ENCODE measurements at regions not wholly inside any gene's neighbourhood (a gene's known extent, or its start where the extent isn't known, plus 50 kb on each side); places are given as distances from the start of the nearest gene placed in this dataset.
A peak's percentile ranks its signal among the peaks of the same experiment; 100 is the strongest.

- DNase-seq (no peak), ATAC-seq (no peak)
- Histone ChIP-seq H3K4me2 (ENCODE audit: low read length) (no peak overlapping the region), H4K20me1 (ENCODE audit: low read length) (no peaks in the 10 kb centered on the region), H3K9me2 (replicated peaks; ENCODE audit: low read length) (no peaks in the 10 kb centered on the region), H2AFZ (ENCODE audit: low read length) (no peak overlapping the region), H3K27me3 (ENCODE audit: low read length) (no peaks in the 10 kb centered on the region), H3K4me1 (ENCODE audit: insufficient read depth, low read length) (no peaks in the 10 kb centered on the region), H3K4me3 (ENCODE audit: low read length) (no peak overlapping the region), H3K79me2 (ENCODE audit: low read length) (no peaks in the 10 kb centered on the region), H3F3A (ENCODE audit: low read length, unreplicated experiment) (no peaks in the 10 kb centered on the region), H3K36me3 (ENCODE audit: low read depth, low read length) (no peaks in the 10 kb centered on the region), H3K9me3 (ENCODE audit: low read length) (no peaks in the 10 kb centered on the region), H3K9ac (ENCODE audit: low read length) (no peak overlapping the region), H3K27ac (ENCODE audit: low read length) (no peak overlapping the region)
- intact Hi-C loops (cut with micrococcal nuclease), result no loop called here
- ChIA-PET CTCF (no interaction called here), POLR2A (ENCODE audit: unreplicated experiment) (no interaction called here)
- no TSS peak for BruUV-seq (replicated peaks)
- no peak for TF ChIP-seq CTCF (conservative IDR thresholded peaks at IDR 0.05; ENCODE audit: low read depth, low read length)
- TF ChIP-seq EZH2phosphoT487 (IDR thresholded peaks at IDR 0.05; ENCODE audit: borderline replicate concordance, low read length), result no peak
- no peak for TF ChIP-seq EZH2 (IDR thresholded peaks at IDR 0.05; ENCODE audit: low read length, unreplicated experiment)
Observed at GRCh38 chr13:68319384-68319783, 1089.2 kb upstream of the PCDH9 start.

- Histone ChIP-seq H4K20me1 (ENCODE audit: low read length) (no peaks in the 10 kb centered on the region), H3K4me1 (ENCODE audit: insufficient read depth, low read length) (no peaks in the 10 kb centered on the region), H3K9ac (ENCODE audit: low read length) (no peak overlapping the region), H3K79me2 (ENCODE audit: low read length) (no peaks in the 10 kb centered on the region), H3K9me2 (replicated peaks; ENCODE audit: low read length) (no peaks in the 10 kb centered on the region), H3K9me3 (ENCODE audit: low read length) (no peaks in the 10 kb centered on the region), H3K27ac (ENCODE audit: low read length) (no peak overlapping the region), H2AFZ (ENCODE audit: low read length) (no peak overlapping the region), H3K36me3 (ENCODE audit: low read depth, low read length) (no peaks in the 10 kb centered on the region), H3K27me3 (ENCODE audit: low read length) (no peaks in the 10 kb centered on the region), H3F3A (ENCODE audit: low read length, unreplicated experiment) (no peaks in the 10 kb centered on the region), H3K4me3 (ENCODE audit: low read length) (no peak overlapping the region), H3K4me2 (ENCODE audit: low read length) (no peak overlapping the region)
- intact Hi-C loops (cut with micrococcal nuclease), result loop anchor here (1.0 to 10.0 kb wide), 5 partner anchors 53 to 623 kb away; no protein-coding TSS in a partner anchor
- BruUV-seq (replicated peaks), result no TSS peak
- DNase-seq, result peak; percentile 61
- peak; percentile 72 for TF ChIP-seq CTCF (conservative IDR thresholded peaks at IDR 0.05; ENCODE audit: low read depth, low read length)
- TF ChIP-seq EZH2phosphoT487 (IDR thresholded peaks at IDR 0.05; ENCODE audit: borderline replicate concordance, low read length), result no peak
- ATAC-seq, result peak; percentile 54; the same call in 1 of the 2 replicates
- ChIA-PET CTCF (interaction anchor here (0.5 kb wide), 1 partner anchor 512 kb away, joined by 3 read pairs; no protein-coding TSS in a partner anchor), POLR2A (ENCODE audit: unreplicated experiment) (no interaction called here)
Observed at GRCh38 chr13:68304286-68304893, 1074.3 kb upstream of the PCDH9 start.

- H3K27me3 ChIP-seq (ENCODE audit: low read length), result no peaks in the 10 kb centered on the region
- DNase-seq (no peak), ATAC-seq (no peak)
- ChIA-PET CTCF (no interaction called here), POLR2A (ENCODE audit: unreplicated experiment) (no interaction called here)
- no peak overlapping the region for H3K4me3 ChIP-seq (ENCODE audit: low read length)
- no TSS peak for BruUV-seq (replicated peaks)
- no peak overlapping the region for H3K4me2 ChIP-seq (ENCODE audit: low read length)
- no peaks in the 10 kb centered on the region for H3K4me1 ChIP-seq (ENCODE audit: insufficient read depth, low read length)
- no peak for TF ChIP-seq EZH2 (IDR thresholded peaks at IDR 0.05; ENCODE audit: low read length, unreplicated experiment)
- no peak for TF ChIP-seq CTCF (conservative IDR thresholded peaks at IDR 0.05; ENCODE audit: low read depth, low read length)
- no peak for TF ChIP-seq EZH2phosphoT487 (IDR thresholded peaks at IDR 0.05; ENCODE audit: borderline replicate concordance, low read length)
- no peaks in the 10 kb centered on the region for H4K20me1 ChIP-seq (ENCODE audit: low read length)
- H2AFZ ChIP-seq (ENCODE audit: low read length), result no peak overlapping the region
- no peaks in the 10 kb centered on the region for H3K9me2 ChIP-seq (replicated peaks; ENCODE audit: low read length)
- no peak overlapping the region for H3K9ac ChIP-seq (ENCODE audit: low read length)
- no peaks in the 10 kb centered on the region for H3K79me2 ChIP-seq (ENCODE audit: low read length)
- H3F3A ChIP-seq (ENCODE audit: low read length, unreplicated experiment), result no peaks in the 10 kb centered on the region
- H3K9me3 ChIP-seq (ENCODE audit: low read length), result no peaks in the 10 kb centered on the region
- H3K36me3 ChIP-seq (ENCODE audit: low read depth, low read length), result no peaks in the 10 kb centered on the region
- intact Hi-C loops (cut with micrococcal nuclease), result no loop called here
- no peak overlapping the region for H3K27ac ChIP-seq (ENCODE audit: low read length)
Observed at GRCh38 chr13:68293631-68294030, 1063.5 kb upstream of the PCDH9 start.

Data from PC-3 (cell line).